HEK293T (cell line): ENCODE measurements at regions not wholly inside any gene's neighbourhood (a gene's known extent, or its start where the extent isn't known, plus 50 kb on each side); places are given as distances from the start of the nearest gene placed in this dataset.

Experiments
- CTCF ChIA-PET: fragments of 350-600 bp; formaldehyde crosslinking; extraction: SDS; loops from one replicate; lab custom pipeline; 2021; ENCODE audit warnings: antibody characterized with exemption, inconsistent platforms; lab: Yijun Ruan, JAX
- POLR2A ChIA-PET: fragments of 350-600 bp; formaldehyde crosslinking; extraction: SDS; loops from one replicate; lab custom pipeline; 2020; ENCODE audit warnings: antibody characterized with exemption, inconsistent platforms; lab: Yijun Ruan, JAX
- DNase-seq: peaks from one replicate; pipeline ENCODE4 v3.0.0; 2012; ENCODE audit warnings: mixed read lengths; ENCODE audit errors: extremely low spot score
- ARNT ChIP-seq: fragments of 450-650 bp; IDR thresholded peaks from 2 replicates; pipeline ENCODE4 v1.6.1; 2017; ENCODE audit warnings: mild to moderate bottlenecking
- BHLHE40 ChIP-seq: fragments of 450-650 bp; IDR thresholded peaks from 2 replicates; pipeline ENCODE4 v1.6.1; 2016; ENCODE audit warnings: mild to moderate bottlenecking, moderate library complexity, borderline replicate concordance
- CTBP1 ChIP-seq: fragments of 450-650 bp; IDR thresholded peaks from 2 replicates; pipeline ENCODE4 v1.6.1; 2016; ENCODE audit warnings: borderline replicate concordance
- ELF4 ChIP-seq: fragments of 450-650 bp; IDR thresholded peaks from 2 replicates; pipeline ENCODE4 v1.6.1; 2017; ENCODE audit warnings: antibody characterized with exemption
- FOXA1 ChIP-seq: fragments of 450-650 bp; IDR thresholded peaks from 2 replicates; pipeline ENCODE4 v1.6.1; 2016; ENCODE audit warnings: mild to moderate bottlenecking
- FOXK2 ChIP-seq: fragments of 450-650 bp; IDR thresholded peaks from 2 replicates; pipeline ENCODE4 v1.6.1; 2016; ENCODE audit warnings: mild to moderate bottlenecking
- FOXM1 ChIP-seq: fragments of 450-650 bp; IDR thresholded peaks from 2 replicates; pipeline ENCODE4 v1.6.1; 2017; ENCODE audit warnings: mild to moderate bottlenecking, borderline replicate concordance
- HDGF ChIP-seq: fragments of 450-650 bp; IDR thresholded peaks from 2 replicates; pipeline ENCODE4 v1.6.1; 2017; ENCODE audit warnings: antibody characterized with exemption, borderline replicate concordance
- L3MBTL2 ChIP-seq: fragments of 450-650 bp; conservative IDR thresholded peaks from 2 replicates; pipeline ENCODE4 v1.6.1; 2016; ENCODE audit warnings: mild to moderate bottlenecking
- LEF1 ChIP-seq: fragments of 450-650 bp; IDR thresholded peaks from 2 replicates; pipeline ENCODE4 v1.6.1; 2017; ENCODE audit warnings: mild to moderate bottlenecking, borderline replicate concordance
- NFRKB ChIP-seq: fragments of 450-650 bp; IDR thresholded peaks from 2 replicates; pipeline ENCODE4 v1.6.1; 2016; ENCODE audit warnings: mild to moderate bottlenecking, moderate library complexity
- PKNOX1 ChIP-seq: fragments of 450-650 bp; IDR thresholded peaks from 2 replicates; pipeline ENCODE4 v1.6.1; 2016
- SP1 ChIP-seq: fragments of 450-650 bp; IDR thresholded peaks from 2 replicates; pipeline ENCODE4 v1.6.1; 2017
- SUZ12 ChIP-seq: fragments of 450-650 bp; IDR thresholded peaks from 2 replicates; pipeline ENCODE4 v1.6.1; 2016; ENCODE audit warnings: mild to moderate bottlenecking
- TARDBP ChIP-seq: fragments of 450-650 bp; IDR thresholded peaks from 2 replicates; pipeline ENCODE4 v1.6.1; 2016
- ZNF384 ChIP-seq: fragments of 450-650 bp; IDR thresholded peaks from 2 replicates; pipeline ENCODE4 v1.6.1; 2016

- TF ChIP-seq CTBP1 (no peak), SUZ12 (no peak)
- no peak for DNase-seq
- POLR2A ChIA-PET = no interaction called here
- CTCF ChIA-PET = no interaction called here
Measured at GRCh38 chr18:59760212-59760611, 63.0 kb upstream of the CCBE1 start.

GRCh38 chr18:59758837-59759236 lies 61.6 kb upstream of the CCBE1 start:
- ChIA-PET POLR2A (no interaction called here), CTCF (no interaction called here)
- no peak for DNase-seq
- TF ChIP-seq FOXM1 = no peak
- TF ChIP-seq TARDBP = no peak
- no peak for TF ChIP-seq PKNOX1
- TF ChIP-seq SUZ12 = no peak
- no peak for TF ChIP-seq CTBP1
- no peak for TF ChIP-seq L3MBTL2
- TF ChIP-seq ARNT = no peak
- TF ChIP-seq HDGF = no peak
- TF ChIP-seq ZNF384 = no peak
- TF ChIP-seq SP1 = no peak
- TF ChIP-seq LEF1 = no peak
- no peak for TF ChIP-seq FOXK2
- no peak for TF ChIP-seq FOXA1
- TF ChIP-seq ELF4 = no peak
- TF ChIP-seq BHLHE40 = no peak
- no peak for TF ChIP-seq NFRKB

GRCh38 chr18:59758106-59758505 lies 60.9 kb upstream of the CCBE1 start:
- ChIA-PET POLR2A (no interaction called here), CTCF (no interaction called here)
- no peak for TF ChIP-seq PKNOX1
- TF ChIP-seq HDGF = no peak
- no peak for TF ChIP-seq FOXK2
- no peak for TF ChIP-seq ELF4
- no peak for TF ChIP-seq L3MBTL2
- no peak for TF ChIP-seq CTBP1
- no peak for TF ChIP-seq FOXA1
- no peak for TF ChIP-seq SP1
- TF ChIP-seq FOXM1 = no peak
- TF ChIP-seq NFRKB = no peak
- DNase-seq = no peak

- TF ChIP-seq ARNT (no peak), LEF1 (no peak), FOXK2 (no peak), ZNF384 (no peak), L3MBTL2 (no peak), HDGF (no peak), BHLHE40 (no peak), SP1 (no peak), SUZ12 (no peak), FOXA1 (no peak), PKNOX1 (no peak), NFRKB (no peak), TARDBP (no peak), FOXM1 (no peak), CTBP1 (no peak), ELF4 (no peak)
- DNase-seq = no peak
- POLR2A ChIA-PET = no interaction called here
- CTCF ChIA-PET = interaction anchor here (0.7 kb wide), 1 partner anchor 29 kb away, joined by 3 read pairs; no protein-coding TSS in a partner anchor
Measured at GRCh38 chr18:59752666-59753065, 55.4 kb upstream of the CCBE1 start.

GRCh38 chr18:59751186-59751585 lies 54.0 kb upstream of the CCBE1 start:
- TF ChIP-seq PKNOX1 (no peak), ZNF384 (no peak), FOXA1 (no peak), FOXM1 (no peak), L3MBTL2 (no peak), HDGF (no peak), SUZ12 (no peak), CTBP1 (no peak), BHLHE40 (no peak), FOXK2 (no peak), SP1 (no peak), ELF4 (no peak), NFRKB (no peak), TARDBP (no peak), LEF1 (no peak), ARNT (no peak)
- POLR2A ChIA-PET = no interaction called here
- CTCF ChIA-PET = no interaction called here
- no peak for DNase-seq

- TF ChIP-seq ZNF384 (no peak), CTBP1 (no peak), PKNOX1 (no peak), ELF4 (no peak), L3MBTL2 (no peak), ARNT (no peak), FOXA1 (no peak), SUZ12 (no peak), HDGF (no peak), LEF1 (no peak), TARDBP (no peak), NFRKB (no peak), FOXM1 (no peak), FOXK2 (no peak), BHLHE40 (no peak)
- ChIA-PET CTCF (no interaction called here), POLR2A (no interaction called here)
- no peak for DNase-seq
Measured at GRCh38 chr18:59748628-59749360, 51.6 kb upstream of the CCBE1 start.
